B cell (primary cell): ENCODE measurements at regions not wholly inside any gene's neighbourhood (a gene's known extent, or its start where the extent isn't known, plus 50 kb on each side); places are given as distances from the start of the nearest gene placed in this dataset.

Experiments
- ATAC-seq: fragments of 200-7000 bp; cut with Tn5 transposase; one replicate; pipeline ENCODE4 v1.10.0; 2021; ENCODE audit warnings: low read depth, mild to moderate bottlenecking, moderate number of reproducible peaks, moderate library complexity
- CTCF ChIA-PET: fragments of 350-600 bp; sonication (Branson Sonifier 250); formaldehyde crosslinking; loops from one replicate; lab custom pipeline; 2021; ENCODE audit warnings: antibody characterized with exemption, inconsistent platforms; lab: Charles Lee
- POLR2A ChIA-PET: fragments of 350-600 bp; sonication (Branson Sonifier 250); formaldehyde crosslinking; loops from one replicate; lab custom pipeline; 2021; ENCODE audit warnings: antibody characterized with exemption; lab: Charles Lee
- DNase-seq: peaks from one replicate; pipeline ENCODE4 v3.0.0; 2013
- H2AFZ ChIP-seq: 2 replicates; pipeline ENCODE4 v1.6.1; 2012; ENCODE audit warnings: mild to moderate bottlenecking, low read depth, low read length; ENCODE audit not compliant: insufficient read depth, poor library complexity, severe bottlenecking
- H3K27ac ChIP-seq, 2 donors: 1 replicate in 1 of 2; 2 replicates in 1 of 2; pipeline ENCODE4 v1.5.1; 2012 to 2013; ENCODE audit warnings: low read length in 2 of 2, mild to moderate bottlenecking in 2 of 2, moderate library complexity in 1 of 2
- H3K27me3 ChIP-seq, 4 experiments: fragments of 200-600 bp in 1 of 4; sonication (generic) in 1 of 4; replicated peaks in 1 of 4; 1 replicate in 2 of 4; 2 replicates in 2 of 4; pipeline versions ENCODE4 v1.6.1 to v1.7.0; 2013 to 2016; ENCODE audit warnings: low read length in 3 of 4, mild to moderate bottlenecking in 2 of 4, mixed read lengths in 1 of 4, moderate library complexity in 1 of 4; ENCODE audit not compliant: insufficient read depth in 4 of 4, control insufficient read depth in 3 of 4; ENCODE audit errors: control extremely low read depth in 1 of 4
- H3K36me3 ChIP-seq, 2 experiments: replicated peaks in 1 of 2; 1 replicate in 1 of 2; 2 replicates in 1 of 2; pipeline versions ENCODE4 v1.6.1 to v1.7.1; 2013; ENCODE audit warnings: low read length in 1 of 2; ENCODE audit not compliant: insufficient read depth in 2 of 2, control insufficient read depth in 1 of 2; ENCODE audit errors: control extremely low read depth in 1 of 2, extremely low read depth in 1 of 2
- H3K4me1 ChIP-seq, 2 donors: fragments of 200-600 bp in 1 of 2; sonication (generic) in 1 of 2; 1 replicate in 1 of 2; 2 replicates in 1 of 2; pipeline versions ENCODE4 v1.5.1 to v1.6.1; 2013 to 2017; ENCODE audit warnings: low read length in 2 of 2; ENCODE audit not compliant: control insufficient read depth in 2 of 2, insufficient read depth in 2 of 2
- H3K4me2 ChIP-seq: replicated peaks from 2 replicates; pipeline ENCODE3; 2012; ENCODE audit warnings: mild to moderate bottlenecking, low read depth, low read length; ENCODE audit not compliant: poor library complexity, severe bottlenecking
- H3K4me3 ChIP-seq, 5 experiments: fragments of 200-600 bp in 1 of 5; sonication (generic) in 1 of 5; 1 replicate in 3 of 5; 2 replicates in 2 of 5; pipeline versions ENCODE4 v1.5.1 to v1.7.0; 2011 to 2016; ENCODE audit warnings: low read length in 4 of 5, mild to moderate bottlenecking in 4 of 5, low read depth in 2 of 5, control low read depth in 1 of 5, moderate library complexity in 1 of 5; ENCODE audit not compliant: insufficient read depth in 1 of 5; ENCODE audit errors: control extremely low read depth in 1 of 5, extremely low read depth in 1 of 5
- H3K79me2 ChIP-seq: fragments of 200-600 bp; sonication (generic); one replicate; pipeline ENCODE4 v1.6.0; 2016; ENCODE audit warnings: low read length; ENCODE audit not compliant: control insufficient read depth, insufficient read depth
- H3K9ac ChIP-seq: fragments of 200-600 bp; sonication (generic); 2 replicates; pipeline ENCODE4 v1.6.1; 2017; ENCODE audit warnings: mild to moderate bottlenecking, low read length, moderate library complexity
- H3K9me3 ChIP-seq, 3 donors: one replicate each; pipeline versions ENCODE4 v1.6.1 to v1.7.1; 2013; ENCODE audit warnings: low read length in 2 of 3; ENCODE audit not compliant: control insufficient read depth in 2 of 3, insufficient read depth in 1 of 3; ENCODE audit errors: control extremely low read depth in 1 of 3
- H4K20me1 ChIP-seq: 2 replicates; pipeline ENCODE4 v1.6.0; 2012; ENCODE audit warnings: mild to moderate bottlenecking, low read length; ENCODE audit not compliant: insufficient read depth, control insufficient read depth, poor library complexity, severe bottlenecking
- H3K27ac Mint-ChIP-seq: one replicate; pipeline ENCODE4 v1.8.0; 2021; ENCODE audit warnings: mixed read lengths
- H3K27me3 Mint-ChIP-seq: one replicate; pipeline ENCODE4 v1.8.0; 2021; ENCODE audit warnings: mixed read lengths
- H3K4me1 Mint-ChIP-seq: one replicate; pipeline ENCODE4 v1.8.0; 2021; ENCODE audit warnings: mixed read lengths
- H3K4me3 Mint-ChIP-seq: one replicate; pipeline ENCODE4 v1.8.0; 2021; ENCODE audit warnings: mixed read lengths
- H3K9me3 Mint-ChIP-seq: one replicate; pipeline ENCODE4 v1.8.0; 2022; ENCODE audit warnings: mixed read lengths; ENCODE audit not compliant: insufficient read depth
- CTCF ChIP-seq: fragments of 200-600 bp; IDR thresholded peaks from one replicate; pipeline ENCODE4 v1.8.0; 2022; ENCODE audit warnings: antibody characterized with exemption, mild to moderate bottlenecking
- EZH2 ChIP-seq: IDR thresholded peaks from 2 replicates; pipeline ENCODE4 v1.6.1; 2012; ENCODE audit warnings: borderline replicate concordance, low read depth, mild to moderate bottlenecking, moderate library complexity, low read length; ENCODE audit not compliant: insufficient read depth, poor library complexity, severe bottlenecking
- WGBS: methylation state at CpG from one replicate; pipeline ENCODE4 v1.1.5; 2013; ENCODE audit warnings: missing lambda C conversion rate; ENCODE audit not compliant: insufficient coverage; 5-methylcytosine and 5-hydroxymethylcytosine counted together
- intact Hi-C: fragments of 100-400 bp; cut with micrococcal nuclease; formaldehyde crosslinking; loops from one replicate; pipeline ENCODE4 v1.10.0; 2022

GRCh38 chr6:164124986-164125385, 710.5 kb downstream of the QKI start:
- no peaks in the 10 kb centered on the region for H3K79me2 ChIP-seq
- H3K27ac Mint-ChIP-seq: no peak overlapping the region
- no peak overlapping the region for H3K4me3 ChIP-seq
- H4K20me1 ChIP-seq: no peaks in the 10 kb centered on the region
- no peaks in the 10 kb centered on the region for H3K36me3 ChIP-seq
- H3K27me3 ChIP-seq: no peaks in the 10 kb centered on the region
- no peak overlapping the region for H3K9ac ChIP-seq
- no peak for ATAC-seq
- intact Hi-C loops: no loop called here
- no peaks in the 10 kb centered on the region for H3K27me3 Mint-ChIP-seq
- H3K4me2 ChIP-seq: no peak overlapping the region
- H2AFZ ChIP-seq: no peak overlapping the region
- H3K4me3 Mint-ChIP-seq: no peak overlapping the region
- no peaks in the 10 kb centered on the region for H3K4me1 ChIP-seq
- 89% methylated on average over 1 of the region's 5 CpGs for WGBS
- H3K4me1 Mint-ChIP-seq: no peaks in the 10 kb centered on the region
- no peak overlapping the region for H3K27ac ChIP-seq
- POLR2A ChIA-PET: no interaction called here
- TF ChIP-seq EZH2 (no peak), CTCF (no peak)
- DNase-seq: no peak
- H3K9me3 Mint-ChIP-seq: no peaks in the 10 kb centered on the region
- CTCF ChIA-PET: no interaction called here
- H3K9me3 ChIP-seq: peaks cover 0 to 11% (median 0%) of the 10 kb centered on the region in 3 donors

DNA sequence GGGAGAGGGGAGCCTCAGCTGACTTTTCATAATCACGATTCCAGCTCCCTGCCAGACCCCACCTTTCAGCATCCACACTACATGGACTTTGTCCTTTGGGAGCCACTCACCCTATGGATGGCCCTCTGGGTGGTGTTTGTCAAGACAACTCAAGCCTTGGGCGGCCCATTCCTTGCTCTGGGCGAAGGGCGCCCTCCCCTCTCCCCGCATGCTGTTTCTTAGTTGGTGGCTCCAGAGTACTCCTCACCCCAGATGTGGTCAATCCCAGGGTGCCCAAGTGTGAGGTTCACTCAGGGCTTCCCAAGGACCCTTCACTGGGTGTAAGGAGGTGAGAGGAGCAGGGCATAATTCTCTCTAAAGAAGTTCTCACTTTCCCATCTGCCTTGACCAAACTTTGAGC, 710.0 kb downstream of the QKI start:
- POLR2A ChIA-PET: no interaction called here
- no peaks in the 10 kb centered on the region for H3K27me3 ChIP-seq
- H3K4me2 ChIP-seq: no peak overlapping the region
- intact Hi-C loops: no loop called here
- no peaks in the 10 kb centered on the region for H3K36me3 ChIP-seq
- CTCF ChIA-PET: no interaction called here
- H3K4me1 ChIP-seq: no peaks in the 10 kb centered on the region
- H3K79me2 ChIP-seq: no peaks in the 10 kb centered on the region
- WGBS: 88% methylated on average over 3 of the region's 5 CpGs
- Mint-ChIP-seq H3K4me3 (no peak overlapping the region), H3K4me1 (no peaks in the 10 kb centered on the region), H3K9me3 (no peaks in the 10 kb centered on the region), H3K27me3 (no peaks in the 10 kb centered on the region), H3K27ac (no peak overlapping the region)
- no peak overlapping the region for H2AFZ ChIP-seq
- peaks cover 0 to 11% (median 0%) of the 10 kb centered on the region in 3 donors for H3K9me3 ChIP-seq
- ATAC-seq: no peak
- H3K9ac ChIP-seq: no peak overlapping the region
- H3K27ac ChIP-seq: no peak overlapping the region
- no peaks in the 10 kb centered on the region for H4K20me1 ChIP-seq
- TF ChIP-seq CTCF: no peak
- no peak for TF ChIP-seq EZH2
- no peak overlapping the region for H3K4me3 ChIP-seq
- DNase-seq: no peak
